ENCODE measurements at regions not wholly inside any gene's neighbourhood (a gene's known extent, or its start where the extent isn't known, plus 50 kb on each side); places are given as distances from the start of the nearest gene placed in this dataset.

- DNase-seq (ENCODE audit: low read depth): no peak
- TF ChIP-seq CTCF (IDR thresholded peaks at IDR 0.05; ENCODE audit: control insufficient read depth, insufficient read depth, low read depth, low read length, missing control alignments): no peak
Measured at GRCh38 chr15:66901336-66902100, 163.9 kb upstream of the SMAD3 start.

GRCh38 chr15:66905185-66905584, 160.2 kb upstream of the SMAD3 start:
- DNase-seq (ENCODE audit: low read depth): no peak
- H3K4me3 ChIP-seq (ENCODE audit: control insufficient read depth, low read depth, low read length): no peak overlapping the region
- TF ChIP-seq CTCF (IDR thresholded peaks at IDR 0.05; ENCODE audit: control insufficient read depth, insufficient read depth, low read depth, low read length, missing control alignments): no peak

More at GRCh38 chr15:66901336-66902100, 163.9 kb upstream of the SMAD3 start:
- no peak overlapping the region for H3K4me3 ChIP-seq (ENCODE audit: control insufficient read depth, low read depth, low read length)

GRCh38 chr15:66905954-66906353, 159.4 kb upstream of the SMAD3 start:
- no peak for DNase-seq (ENCODE audit: low read depth)
- H3K4me3 ChIP-seq (ENCODE audit: control insufficient read depth, low read depth, low read length): no peak overlapping the region
- TF ChIP-seq CTCF (IDR thresholded peaks at IDR 0.05; ENCODE audit: control insufficient read depth, insufficient read depth, low read depth, low read length, missing control alignments): no peak

- H3K4me3 ChIP-seq (ENCODE audit: control insufficient read depth, low read depth, low read length): no peak overlapping the region
- TF ChIP-seq CTCF (IDR thresholded peaks at IDR 0.05; ENCODE audit: control insufficient read depth, insufficient read depth, low read depth, low read length, missing control alignments): no peak
- no peak for DNase-seq (ENCODE audit: low read depth)
Measured at GRCh38 chr15:66906668-66907614, 158.5 kb upstream of the SMAD3 start.

- no peak for DNase-seq (ENCODE audit: low read depth)
- H3K4me3 ChIP-seq (ENCODE audit: control insufficient read depth, low read depth, low read length): no peak overlapping the region
- TF ChIP-seq CTCF (IDR thresholded peaks at IDR 0.05; ENCODE audit: control insufficient read depth, insufficient read depth, low read depth, low read length, missing control alignments): no peak
Measured at GRCh38 chr15:66907826-66908743, 157.3 kb upstream of the SMAD3 start.

- H3K4me3 ChIP-seq (ENCODE audit: control insufficient read depth, low read depth, low read length): no peak overlapping the region
- DNase-seq (ENCODE audit: low read depth): no peak
- no peak for TF ChIP-seq CTCF (IDR thresholded peaks at IDR 0.05; ENCODE audit: control insufficient read depth, insufficient read depth, low read depth, low read length, missing control alignments)
Measured at GRCh38 chr15:66908744-66909095, 156.7 kb upstream of the SMAD3 start.
